Dermis microvascular lymphatic vessel endothelial cell (primary cell): ENCODE measurements at regions not wholly inside any gene's neighbourhood (a gene's known extent, or its start where the extent isn't known, plus 50 kb on each side); places are given as distances from the start of the nearest gene placed in this dataset.

Experiments used
- DNase-seq, 2 donors: peaks; one replicate each; pipeline versions ENCODE4 v3.0.0 to v3.0.0-alpha.2; 2010; ENCODE audit warnings: low read depth in 2 of 2

- no peak for DNase-seq
Observed at GRCh38 chr12:124445826-124446225, 121.6 kb downstream of the NCOR2 start.

DNA sequence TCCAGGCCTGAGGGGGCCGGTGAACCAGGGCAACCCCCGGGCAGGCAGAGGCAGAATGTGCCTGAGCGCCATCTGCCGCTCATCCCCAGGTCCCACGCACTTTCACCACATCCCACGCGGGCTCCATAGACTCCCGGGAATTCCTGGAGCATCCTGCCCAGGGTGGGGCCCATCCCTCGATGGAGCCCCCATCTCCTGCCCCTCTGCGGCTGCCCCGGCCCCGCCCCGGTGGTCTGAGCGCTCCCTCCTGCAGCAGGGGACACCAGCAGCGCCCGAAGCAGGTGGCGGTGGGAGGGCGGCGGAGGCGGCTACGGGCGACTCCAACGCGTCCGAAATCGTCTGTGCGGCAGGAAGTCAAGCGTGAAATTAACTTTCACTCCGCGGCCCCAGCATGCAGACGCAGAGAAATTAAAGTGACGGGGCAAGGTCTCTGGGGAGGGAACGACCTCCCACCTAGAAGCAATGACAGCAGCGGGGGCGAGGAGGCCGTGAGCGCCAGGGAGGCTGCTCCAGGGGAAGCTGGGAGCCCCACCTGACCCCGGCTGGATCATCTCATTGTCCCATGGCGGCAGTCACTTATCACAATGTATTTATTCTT is 122.2 kb downstream of the NCOR2 start:
- no peak for DNase-seq

DNA sequence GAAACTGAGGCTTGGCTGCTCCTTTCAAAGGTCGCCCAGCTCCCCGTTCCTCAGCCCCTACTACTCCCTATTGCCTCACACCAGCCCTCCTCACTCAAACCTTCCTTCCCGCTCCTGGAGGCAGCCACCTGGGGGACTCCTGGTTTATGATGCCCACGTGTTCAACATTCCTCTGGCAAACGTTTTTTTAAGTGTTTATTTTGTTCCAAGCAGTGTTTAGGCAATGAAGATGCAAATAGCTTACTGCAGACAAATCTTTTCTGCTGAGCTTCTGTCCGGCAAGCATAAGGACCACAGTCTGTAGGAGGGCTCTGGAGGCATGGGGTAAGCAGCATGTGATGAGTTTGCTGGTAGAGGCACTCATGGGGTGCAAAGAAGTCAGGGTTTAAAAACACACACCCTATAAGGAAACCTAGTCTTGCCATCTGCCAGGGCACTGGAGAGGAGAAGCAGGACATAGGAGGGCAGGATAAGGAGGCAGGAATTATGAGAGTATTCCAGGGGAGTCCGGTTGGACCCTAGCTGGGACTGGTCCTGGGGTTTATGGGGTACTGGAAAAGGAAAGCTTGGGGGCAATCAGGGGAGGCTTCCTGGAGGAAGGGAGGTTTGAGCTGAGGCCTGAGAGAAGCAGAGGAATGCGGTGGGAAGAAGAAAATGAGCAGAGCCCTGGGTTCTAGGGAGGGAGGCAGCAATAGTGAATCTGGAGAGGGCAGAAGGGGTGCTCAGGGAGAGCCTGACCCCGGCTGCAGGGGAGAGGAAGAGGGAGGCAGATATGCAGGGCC is 123.3 kb downstream of the NCOR2 start:
- DNase-seq = no peak

GRCh38 chr12:124442772-124443445 is 124.5 kb downstream of the NCOR2 start:
- DNase-seq = no peak

GRCh38 chr12:124442281-124442680 is 125.1 kb downstream of the NCOR2 start:
- DNase-seq = no peak

DNA sequence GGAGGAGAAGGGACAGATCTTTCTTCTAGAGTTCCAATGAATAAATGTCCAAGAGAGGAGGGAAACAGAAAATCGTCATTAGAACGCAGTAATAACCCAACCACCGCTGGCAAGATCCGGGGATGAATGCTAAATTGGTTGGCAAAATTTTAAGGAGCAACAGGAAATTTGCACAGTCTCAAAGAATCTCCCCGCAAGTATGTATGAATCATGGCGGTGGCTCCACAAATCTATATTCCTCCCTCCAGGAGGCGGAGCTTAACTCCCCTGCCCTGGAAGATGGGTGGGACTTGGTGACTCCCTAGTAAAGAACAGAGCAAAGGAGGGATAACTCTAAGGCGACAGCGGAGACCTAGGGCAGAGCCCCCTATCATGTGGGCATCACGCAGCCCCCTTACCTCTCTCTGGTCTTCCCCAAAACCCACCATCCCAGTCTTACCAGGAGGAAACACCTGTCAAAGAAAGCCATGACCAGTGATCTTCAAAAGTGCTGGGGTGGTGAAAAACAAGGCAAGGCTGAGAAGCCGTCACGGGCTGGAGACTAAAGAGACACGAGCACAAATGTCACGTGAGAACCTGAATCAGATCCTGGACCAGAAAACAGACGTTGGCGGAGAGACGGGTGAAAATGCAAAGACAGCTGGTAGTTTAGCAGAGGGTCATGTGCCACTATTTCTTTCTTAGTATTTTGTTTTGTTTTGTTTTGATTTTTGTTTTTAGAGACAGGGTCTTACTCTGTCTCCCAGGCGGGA is 125.8 kb downstream of the NCOR2 start:
- DNase-seq = peak in 1 of 2 donors; percentile 81

GRCh38 chr12:124440841-124441381 is 126.5 kb downstream of the NCOR2 start:
- peak in 1 of 2 donors; percentile 54 for DNase-seq

DNA sequence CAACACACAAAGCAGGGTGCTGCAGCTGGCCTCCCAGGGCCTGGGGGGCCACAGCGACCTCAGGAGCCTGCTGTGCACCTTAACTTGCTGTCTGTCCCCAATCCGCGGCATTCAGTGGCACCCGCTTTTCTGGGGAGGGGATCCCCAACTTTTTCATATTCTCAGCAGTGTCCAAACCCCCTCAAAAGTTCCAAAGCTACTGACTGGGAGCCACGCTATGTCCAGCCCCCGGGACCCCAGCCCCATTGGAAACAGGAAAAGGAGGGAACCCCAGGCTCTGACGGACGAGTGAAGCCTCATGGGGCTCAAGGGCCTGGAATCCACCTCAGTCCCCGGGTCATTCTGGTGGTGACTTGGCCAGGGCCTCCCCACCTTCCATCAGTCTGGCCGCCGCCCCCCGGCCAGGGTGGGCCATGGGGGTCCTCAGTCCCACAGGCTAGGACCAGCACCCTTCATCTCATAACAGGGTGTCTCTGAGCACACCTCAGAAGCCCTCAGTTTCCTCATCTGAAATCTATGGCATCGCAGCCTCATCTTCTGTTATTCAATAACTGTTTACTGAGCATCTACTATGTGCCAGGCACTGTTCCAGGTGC is 127.3 kb downstream of the NCOR2 start:
- DNase-seq = no peak

DNA sequence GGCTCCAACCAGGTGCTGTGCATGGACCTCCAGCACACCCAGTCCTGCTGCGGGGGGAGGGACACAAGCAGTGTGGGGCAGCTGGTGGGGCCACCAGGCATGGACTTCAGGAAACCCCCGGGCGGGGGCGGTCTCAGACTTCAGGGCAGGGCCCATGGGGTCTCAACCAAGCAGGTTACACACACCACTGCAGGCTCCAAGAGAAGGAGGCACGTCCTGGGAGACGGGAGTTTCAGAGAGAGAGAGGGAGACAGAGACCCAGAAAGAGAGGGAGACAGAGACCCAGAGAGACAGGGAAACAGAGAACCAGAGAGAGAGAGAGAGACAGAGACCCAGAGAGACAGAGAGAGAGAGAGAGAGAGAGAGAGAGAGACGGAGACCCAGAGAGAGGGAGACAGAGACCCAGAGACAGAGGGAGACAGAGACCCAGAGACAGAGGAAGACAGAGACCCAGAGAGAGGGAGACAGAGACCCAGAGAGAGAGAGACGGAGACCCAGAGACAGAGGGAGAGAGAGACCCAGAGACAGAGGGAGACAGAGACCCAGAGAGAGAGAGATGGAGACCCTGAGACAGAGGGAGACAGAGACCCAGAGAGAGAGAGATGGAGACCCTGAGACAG is 128.9 kb downstream of the NCOR2 start:
- no peak for DNase-seq

GRCh38 chr12:124437617-124438436 is 129.6 kb downstream of the NCOR2 start:
- no peak for DNase-seq

GRCh38 chr12:124437121-124437520 is 130.3 kb downstream of the NCOR2 start:
- no peak for DNase-seq

DNA sequence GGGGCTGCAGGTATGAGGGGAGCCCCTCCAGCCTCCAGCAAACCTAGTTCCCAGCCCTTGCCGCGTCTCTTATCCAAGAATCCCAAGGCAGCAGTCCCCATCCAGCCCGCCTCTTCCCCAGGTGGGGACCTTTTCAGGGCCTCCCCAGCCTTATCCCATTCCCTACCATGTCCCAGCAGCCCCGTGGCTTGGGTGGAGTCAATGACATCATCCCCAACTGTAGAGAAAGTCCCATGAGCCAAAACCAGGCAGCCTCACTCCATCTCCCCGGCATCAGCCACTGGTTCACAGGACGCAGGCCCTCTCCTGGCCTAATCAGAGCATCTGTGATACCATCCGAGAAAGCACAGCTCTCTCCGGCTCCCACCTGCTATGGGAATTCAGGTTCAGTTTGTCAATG is 131.0 kb downstream of the NCOR2 start:
- no peak for DNase-seq

GRCh38 chr12:124435806-124436345 is 131.5 kb downstream of the NCOR2 start:
- no peak for DNase-seq

DNA sequence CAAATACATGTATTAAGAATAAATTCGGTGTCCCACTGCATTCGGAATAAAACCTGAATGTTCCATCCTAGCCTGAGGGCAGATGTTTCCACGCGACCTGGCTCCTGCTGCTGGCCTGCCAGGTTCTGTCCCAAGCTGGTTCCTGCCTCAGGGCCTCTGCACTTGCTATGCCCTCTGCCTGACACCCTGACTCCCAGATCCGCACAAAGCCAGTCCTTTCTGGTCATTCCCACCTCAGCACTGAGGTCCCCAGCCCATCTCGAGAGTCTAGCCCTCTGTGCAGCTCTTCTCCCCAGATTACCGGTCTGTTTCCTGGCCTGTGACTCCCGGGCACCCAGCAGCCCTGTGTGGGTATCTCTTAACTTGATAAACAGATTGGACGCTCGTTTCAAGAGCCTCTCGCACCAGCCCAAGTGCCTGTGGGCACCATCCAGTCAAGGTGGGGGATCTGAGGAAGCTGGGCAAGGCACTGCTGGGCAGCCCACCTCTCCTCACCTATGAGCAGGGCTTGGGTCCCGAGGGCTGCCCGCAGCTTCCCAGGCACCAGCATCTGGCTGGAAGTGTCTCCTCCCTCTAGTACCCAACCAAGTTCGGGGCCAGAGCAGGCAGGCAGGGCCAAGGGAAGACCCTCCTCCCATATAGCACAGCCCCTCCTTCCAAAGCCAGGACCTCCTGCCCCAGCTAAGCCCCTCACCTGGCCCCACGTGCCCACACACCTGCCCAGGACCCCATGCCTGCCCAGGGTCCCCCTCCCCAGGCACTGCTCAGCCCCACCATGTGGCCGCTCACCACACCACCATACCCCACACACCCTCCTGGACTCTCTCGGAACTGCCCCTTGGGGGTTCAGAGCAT is 132.2 kb downstream of the NCOR2 start:
- DNase-seq = no peak

GRCh38 chr12:124434354-124434753 is 133.1 kb downstream of the NCOR2 start:
- DNase-seq = no peak

- DNase-seq = no peak
Observed at GRCh38 chr12:124433879-124434278, 133.5 kb downstream of the NCOR2 start.

GRCh38 chr12:124433147-124433874 is 134.1 kb downstream of the NCOR2 start:
- DNase-seq = no peak

DNA sequence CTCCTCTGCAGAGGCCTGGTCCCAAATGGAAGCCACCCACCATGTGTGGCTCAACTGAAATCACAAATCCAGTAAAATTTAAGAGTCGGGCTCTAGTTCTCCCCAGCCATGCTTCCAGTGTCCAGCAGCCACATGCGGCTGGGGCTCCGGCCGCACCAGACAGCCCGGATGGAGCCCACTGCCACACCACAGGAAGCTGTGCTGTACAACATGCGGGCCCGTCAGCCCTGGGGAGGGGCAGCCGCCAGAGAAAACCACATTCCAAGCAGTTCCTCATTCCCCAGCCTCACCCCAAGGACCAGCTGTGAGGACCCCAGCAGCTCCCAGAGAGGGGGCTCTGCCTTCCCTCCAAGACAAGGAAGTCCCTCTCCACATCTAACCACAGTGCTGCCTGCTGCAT is 135.0 kb downstream of the NCOR2 start:
- DNase-seq = no peak
